Activated naive CD8-positive, alpha-beta T cell treated with anti-CD3 and anti-CD28 coated beads, Interleukin-2, amount 10 ng/mL, durations not matched to agents 7 days and 5 days (primary cell): ENCODE measurements at regions not wholly inside any gene's neighbourhood (a gene's known extent, or its start where the extent isn't known, plus 50 kb on each side); places are given as distances from the start of the nearest gene placed in this dataset.

Experiments used
- ATAC-seq: fragments of 150-1000 bp; cut with Tn5 transposase; one replicate; pipeline ENCODE4 v1.10.0; 2021; ENCODE audit warnings: low read depth, moderate library complexity
- POLR2A ChIA-PET: fragments of 350-600 bp; sonication (Branson Sonifier 250); formaldehyde crosslinking; loops from one replicate; lab custom pipeline; 2021; ENCODE audit warnings: antibody characterized with exemption; lab: Charles Lee
- DNase-seq: peaks from one replicate; pipeline ENCODE4 v3.0.0; 2021
- H3K27ac Mint-ChIP-seq: one replicate; pipeline ENCODE4 v1.8.0; 2022; ENCODE audit warnings: mild to moderate bottlenecking, mixed read lengths
- H3K27me3 Mint-ChIP-seq: one replicate; pipeline ENCODE4 v1.8.0; 2022; ENCODE audit warnings: mild to moderate bottlenecking, moderate library complexity, mixed read lengths
- H3K36me3 Mint-ChIP-seq: one replicate; pipeline ENCODE4 v1.8.0; 2021; ENCODE audit warnings: mild to moderate bottlenecking, mixed read lengths
- H3K4me1 Mint-ChIP-seq: one replicate; pipeline ENCODE4 v1.8.0; 2021; ENCODE audit warnings: mixed read lengths
- H3K4me3 Mint-ChIP-seq: one replicate; pipeline ENCODE4 v1.8.0; 2022; ENCODE audit warnings: mild to moderate bottlenecking, moderate library complexity, mixed read lengths
- H3K9me3 Mint-ChIP-seq: one replicate; pipeline ENCODE4 v1.8.0; 2021; ENCODE audit warnings: mixed read lengths

DNA sequence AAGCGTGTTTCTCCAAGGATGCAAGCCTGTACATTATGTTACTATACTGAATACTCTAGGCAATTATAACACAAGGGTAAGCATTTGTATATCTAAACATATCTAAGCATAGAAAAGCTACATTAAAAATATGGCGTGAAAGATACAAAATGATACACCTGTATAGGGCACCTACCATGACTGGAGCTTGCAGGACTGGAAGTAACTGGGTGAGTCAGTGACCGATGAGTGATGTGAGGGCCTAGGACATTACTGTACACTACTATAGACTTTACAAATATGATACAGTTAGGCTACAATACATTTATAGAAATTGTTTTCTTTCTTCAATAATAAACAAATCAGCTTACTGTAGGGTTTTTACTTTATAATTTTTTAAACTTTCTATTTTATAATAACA lies 1127.2 kb upstream of the LRRN3 start:
- H3K4me3 Mint-ChIP-seq, result no peak overlapping the region
- no peaks in the 10 kb centered on the region for H3K9me3 Mint-ChIP-seq
- no peaks in the 10 kb centered on the region for H3K36me3 Mint-ChIP-seq
- H3K27me3 Mint-ChIP-seq, result no peaks in the 10 kb centered on the region
- DNase-seq, result no peak
- no peak overlapping the region for H3K27ac Mint-ChIP-seq
- POLR2A ChIA-PET, result no interaction called here
- no peak for ATAC-seq
- H3K4me1 Mint-ChIP-seq, result no peaks in the 10 kb centered on the region

DNA sequence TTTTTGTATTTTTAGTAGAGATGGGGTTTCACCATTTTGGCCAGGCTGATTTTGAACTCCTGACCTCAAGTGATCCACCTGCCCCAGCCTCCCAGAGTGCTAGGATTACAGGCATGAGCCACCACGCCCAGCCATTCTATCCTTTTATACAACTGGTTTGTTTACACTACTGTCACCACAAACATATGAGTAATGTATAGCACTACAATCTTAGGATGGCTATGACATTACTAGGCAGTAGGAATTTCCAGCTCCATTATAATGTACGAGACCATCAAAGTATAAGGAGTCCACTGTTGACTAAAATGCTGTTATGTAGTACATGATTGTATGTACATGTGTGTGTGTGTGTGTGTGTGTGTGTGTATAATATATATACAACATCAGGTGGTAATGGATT lies 1126.1 kb upstream of the LRRN3 start:
- Mint-ChIP-seq H3K9me3 (no peaks in the 10 kb centered on the region), H3K27me3 (no peaks in the 10 kb centered on the region), H3K27ac (no peak overlapping the region), H3K4me3 (no peak overlapping the region), H3K36me3 (no peaks in the 10 kb centered on the region), H3K4me1 (no peaks in the 10 kb centered on the region)
- DNase-seq (no peak), ATAC-seq (no peak)
- POLR2A ChIA-PET, result no interaction called here

DNA sequence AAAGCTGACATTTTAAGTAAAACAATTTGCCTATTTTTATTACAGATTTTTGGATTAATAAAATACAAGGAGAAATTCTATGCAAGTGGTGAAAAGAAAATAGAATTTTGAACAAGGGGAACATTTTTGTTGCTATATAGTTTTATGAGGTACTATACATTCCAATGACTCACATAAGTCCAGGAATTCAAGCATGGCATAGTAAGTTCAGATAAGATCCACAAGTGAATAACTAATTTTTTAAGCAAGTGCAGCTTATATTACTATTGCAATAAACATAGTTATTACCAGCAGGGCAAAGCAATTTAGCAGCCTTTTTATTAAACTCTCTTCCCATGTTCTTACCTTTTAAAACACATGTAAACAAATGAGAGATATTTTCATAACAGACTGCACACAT lies 1123.5 kb upstream of the LRRN3 start:
- Mint-ChIP-seq H3K4me1 (no peaks in the 10 kb centered on the region), H3K9me3 (no peaks in the 10 kb centered on the region), H3K27me3 (no peaks in the 10 kb centered on the region), H3K27ac (no peak overlapping the region), H3K4me3 (no peak overlapping the region), H3K36me3 (no peaks in the 10 kb centered on the region)
- DNase-seq (no peak), ATAC-seq (no peak)
- POLR2A ChIA-PET, result no interaction called here

DNA sequence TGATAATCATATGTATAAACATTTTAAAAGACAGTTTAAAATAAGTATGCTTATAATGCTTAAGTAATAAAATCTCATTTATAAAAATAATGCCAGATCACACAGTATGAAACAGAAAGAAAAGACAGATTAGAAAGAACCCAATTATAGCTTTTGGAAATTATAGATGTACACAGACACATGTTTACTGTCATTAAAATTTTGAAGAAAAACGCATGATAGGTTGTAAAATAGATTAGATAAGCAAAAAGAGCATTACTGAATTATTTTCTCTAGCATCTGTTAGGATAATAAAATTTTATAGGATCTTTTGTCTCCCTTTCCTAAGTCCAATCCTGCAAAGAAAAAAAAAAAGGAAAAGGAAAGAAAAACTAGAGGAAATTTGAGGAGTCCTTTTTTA lies 1107.3 kb upstream of the LRRN3 start:
- DNase-seq, result no peak
- ATAC-seq, result no peak
- Mint-ChIP-seq H3K9me3 (peaks cover under 1% of the 10 kb centered on the region), H3K36me3 (no peaks in the 10 kb centered on the region), H3K4me1 (no peaks in the 10 kb centered on the region), H3K27me3 (no peaks in the 10 kb centered on the region), H3K4me3 (no peak overlapping the region), H3K27ac (no peak overlapping the region)
- POLR2A ChIA-PET, result no interaction called here

DNA sequence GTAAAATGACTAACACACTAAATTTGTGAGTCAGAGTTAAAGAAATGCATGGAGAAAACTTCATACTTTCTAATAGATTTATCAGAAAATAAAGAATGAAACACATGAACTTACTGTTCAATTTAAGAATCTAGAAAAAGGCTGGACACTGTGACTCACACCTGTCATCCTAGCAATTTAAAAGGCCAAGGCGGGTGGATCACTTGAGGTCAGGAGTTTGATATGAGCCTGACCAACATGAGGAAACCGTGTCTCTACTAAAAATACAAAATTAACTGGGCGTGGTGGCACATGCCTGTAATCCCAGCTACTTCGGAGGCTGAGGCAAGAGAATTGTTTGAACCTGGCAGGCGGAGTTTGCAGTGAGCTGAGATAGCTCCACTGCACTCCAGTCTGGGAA lies 1106.2 kb upstream of the LRRN3 start:
- Mint-ChIP-seq H3K4me3 (no peak overlapping the region), H3K36me3 (no peaks in the 10 kb centered on the region), H3K27ac (no peak overlapping the region), H3K27me3 (no peaks in the 10 kb centered on the region), H3K4me1 (no peaks in the 10 kb centered on the region), H3K9me3 (no peaks in the 10 kb centered on the region)
- POLR2A ChIA-PET, result no interaction called here
- ATAC-seq (no peak), DNase-seq (no peak)

DNA sequence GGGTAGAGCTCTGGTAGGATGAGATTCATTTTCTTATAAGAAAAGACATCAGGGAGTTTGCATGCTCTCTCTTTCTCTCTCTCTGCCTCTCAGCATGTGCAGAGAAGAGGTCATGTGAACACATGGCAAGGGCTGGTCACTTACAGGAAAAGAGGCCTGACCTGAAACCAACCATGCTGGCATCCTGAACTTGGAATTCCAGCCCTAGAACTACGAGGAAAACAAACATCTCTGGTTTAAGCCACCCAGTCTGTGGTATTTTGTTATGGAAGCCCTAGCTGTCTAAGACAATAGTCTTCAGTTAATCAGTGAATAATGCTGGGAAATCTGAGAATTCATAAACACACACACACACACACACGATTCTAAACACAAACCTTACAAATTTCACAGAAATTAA lies 1104.2 kb upstream of the LRRN3 start:
- H3K9me3 Mint-ChIP-seq, result no peaks in the 10 kb centered on the region
- no peak for ATAC-seq
- no peaks in the 10 kb centered on the region for H3K4me1 Mint-ChIP-seq

DNA sequence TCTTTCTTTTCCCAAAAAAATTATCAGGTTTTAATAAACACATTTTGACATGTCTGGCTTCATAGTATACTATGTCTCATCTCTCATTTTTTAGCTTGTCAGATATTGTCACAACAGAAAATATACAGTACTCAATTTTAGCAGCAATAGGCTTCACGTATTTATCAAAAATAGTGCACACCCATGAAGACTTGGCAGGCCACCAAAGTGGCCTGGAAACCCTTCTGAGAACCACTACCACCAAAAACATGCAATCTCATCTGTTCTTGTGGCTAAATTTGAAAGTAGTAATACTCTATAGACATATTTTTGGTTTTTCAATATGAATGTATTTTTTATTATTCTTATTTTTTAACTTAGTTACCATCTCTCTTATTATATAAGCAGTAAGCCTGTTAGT lies 1094.5 kb upstream of the LRRN3 start:
- H3K27ac Mint-ChIP-seq, result no peak overlapping the region
- H3K4me1 Mint-ChIP-seq, result no peaks in the 10 kb centered on the region
- H3K9me3 Mint-ChIP-seq, result peaks cover 3% of the 10 kb centered on the region
- DNase-seq, result no peak
- H3K36me3 Mint-ChIP-seq, result no peaks in the 10 kb centered on the region
- ATAC-seq, result no peak
- H3K4me3 Mint-ChIP-seq, result no peak overlapping the region
- H3K27me3 Mint-ChIP-seq, result no peaks in the 10 kb centered on the region
- POLR2A ChIA-PET, result no interaction called here

More for the DNA sequence above, 1104.2 kb upstream of the LRRN3 start:
- POLR2A ChIA-PET, result no interaction called here
- no peak for DNase-seq
- Mint-ChIP-seq H3K27ac (no peak overlapping the region), H3K36me3 (no peaks in the 10 kb centered on the region), H3K4me3 (no peak overlapping the region), H3K27me3 (no peaks in the 10 kb centered on the region)

DNA sequence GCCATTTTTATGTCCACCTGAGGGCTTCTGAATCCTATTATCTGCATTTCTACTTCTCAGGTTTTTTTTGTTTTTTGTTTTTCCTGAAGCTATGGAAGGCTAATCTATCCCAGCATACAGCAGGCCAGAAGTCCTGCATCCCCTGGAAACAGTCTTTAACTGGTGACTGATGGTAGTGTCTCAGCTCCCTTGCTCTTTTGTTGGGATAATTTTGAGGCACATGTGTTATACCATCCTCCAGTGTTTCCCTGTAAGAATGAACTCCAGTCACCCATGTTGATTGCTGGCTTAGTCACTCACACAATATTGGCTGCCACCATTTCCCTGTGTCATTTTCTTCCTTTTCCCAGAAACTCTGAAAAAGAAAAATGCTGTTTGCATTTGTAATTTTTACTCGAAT lies 1094.0 kb upstream of the LRRN3 start:
- no peaks in the 10 kb centered on the region for H3K27me3 Mint-ChIP-seq
- H3K9me3 Mint-ChIP-seq, result peaks cover 3% of the 10 kb centered on the region
- ATAC-seq (no peak), DNase-seq (no peak)
- no peaks in the 10 kb centered on the region for H3K36me3 Mint-ChIP-seq
- H3K4me3 Mint-ChIP-seq, result no peak overlapping the region
- no peak overlapping the region for H3K27ac Mint-ChIP-seq
- no peaks in the 10 kb centered on the region for H3K4me1 Mint-ChIP-seq
- POLR2A ChIA-PET, result no interaction called here

DNA sequence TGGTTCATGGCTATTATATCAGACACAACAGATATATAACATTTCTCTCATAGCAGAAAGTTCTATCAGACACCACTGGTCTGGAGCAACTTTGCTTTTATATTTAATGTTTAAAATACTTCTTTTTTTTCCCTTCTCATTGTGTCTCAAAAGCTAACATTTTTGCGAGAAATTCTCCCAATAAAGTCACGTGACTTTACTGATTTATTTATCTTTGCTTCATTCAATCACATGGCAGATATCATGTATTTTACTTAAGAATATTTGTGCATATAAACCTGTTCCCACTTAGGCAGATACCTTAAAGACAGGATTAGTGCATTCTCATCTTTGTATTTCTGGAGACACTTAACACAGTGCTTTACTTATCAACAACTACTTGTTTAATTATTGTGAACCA lies 1093.1 kb upstream of the LRRN3 start:
- ATAC-seq (no peak), DNase-seq (no peak)
- Mint-ChIP-seq H3K4me3 (no peak overlapping the region), H3K27ac (no peak overlapping the region), H3K27me3 (no peaks in the 10 kb centered on the region), H3K4me1 (no peaks in the 10 kb centered on the region), H3K36me3 (no peaks in the 10 kb centered on the region), H3K9me3 (peaks cover 3% of the 10 kb centered on the region)
- POLR2A ChIA-PET, result no interaction called here

DNA sequence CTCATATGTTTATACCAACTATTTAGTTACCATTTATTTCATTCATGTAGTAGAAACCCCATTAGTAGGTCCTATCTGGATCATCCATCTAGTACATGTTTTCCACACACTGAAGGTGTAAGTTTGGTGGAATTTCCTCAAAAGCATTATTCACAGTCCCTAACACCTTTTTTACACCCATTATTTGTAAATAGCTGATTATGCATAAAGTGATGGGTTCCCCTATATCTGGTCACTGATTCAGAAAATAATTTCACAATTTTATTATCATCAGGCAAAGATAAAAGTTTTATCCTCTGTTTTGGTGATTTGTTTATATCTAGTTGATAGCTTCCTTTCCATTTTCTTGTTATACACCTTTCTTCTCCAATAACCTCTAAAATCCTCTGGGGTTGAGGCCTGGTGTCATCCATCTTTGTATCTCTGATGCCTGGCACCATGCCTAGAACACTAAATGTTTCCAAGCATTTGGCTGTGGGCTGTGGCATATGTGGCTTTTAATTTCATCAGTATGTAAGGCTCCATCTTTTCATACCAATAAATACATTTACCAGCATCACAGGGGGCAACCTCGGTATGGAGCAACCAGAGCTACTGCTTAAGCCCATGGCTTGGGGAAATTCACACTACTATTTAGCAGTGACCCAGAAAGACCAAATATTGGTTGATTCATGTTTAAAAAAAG lies 1089.5 kb upstream of the LRRN3 start:
- ATAC-seq, result no peak
- no peaks in the 10 kb centered on the region for H3K9me3 Mint-ChIP-seq
- no peaks in the 10 kb centered on the region for H3K36me3 Mint-ChIP-seq

DNA sequence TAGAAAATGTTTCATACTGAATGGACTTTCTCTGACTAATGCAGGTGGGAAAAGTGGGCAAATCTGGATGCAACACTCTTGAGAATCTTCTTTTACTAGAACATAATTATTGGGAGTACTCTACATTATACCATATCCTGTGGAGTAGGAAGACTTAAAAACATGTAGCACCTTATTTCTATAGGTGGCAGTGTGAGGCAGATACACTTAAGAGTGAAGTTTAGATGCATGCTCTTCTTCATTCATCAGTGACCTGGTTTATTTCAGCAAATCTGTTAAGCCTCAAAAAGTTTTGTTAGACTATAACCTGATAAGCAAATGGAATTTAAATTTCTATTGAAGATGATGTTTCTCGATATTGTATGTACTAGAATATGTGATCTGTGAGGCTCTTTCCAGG lies 1087.1 kb upstream of the LRRN3 start:
- Mint-ChIP-seq H3K4me3 (no peak overlapping the region), H3K36me3 (no peaks in the 10 kb centered on the region), H3K9me3 (no peaks in the 10 kb centered on the region), H3K4me1 (no peaks in the 10 kb centered on the region), H3K27me3 (no peaks in the 10 kb centered on the region), H3K27ac (no peak overlapping the region)
- no peak for ATAC-seq
- POLR2A ChIA-PET, result no interaction called here
- no peak for DNase-seq

More for the DNA sequence above, 1089.5 kb upstream of the LRRN3 start:
- POLR2A ChIA-PET, result no interaction called here
- no peaks in the 10 kb centered on the region for H3K27me3 Mint-ChIP-seq
- H3K4me1 Mint-ChIP-seq, result no peaks in the 10 kb centered on the region
- no peak for DNase-seq
- no peak overlapping the region for H3K27ac Mint-ChIP-seq
- H3K4me3 Mint-ChIP-seq, result no peak overlapping the region

DNA sequence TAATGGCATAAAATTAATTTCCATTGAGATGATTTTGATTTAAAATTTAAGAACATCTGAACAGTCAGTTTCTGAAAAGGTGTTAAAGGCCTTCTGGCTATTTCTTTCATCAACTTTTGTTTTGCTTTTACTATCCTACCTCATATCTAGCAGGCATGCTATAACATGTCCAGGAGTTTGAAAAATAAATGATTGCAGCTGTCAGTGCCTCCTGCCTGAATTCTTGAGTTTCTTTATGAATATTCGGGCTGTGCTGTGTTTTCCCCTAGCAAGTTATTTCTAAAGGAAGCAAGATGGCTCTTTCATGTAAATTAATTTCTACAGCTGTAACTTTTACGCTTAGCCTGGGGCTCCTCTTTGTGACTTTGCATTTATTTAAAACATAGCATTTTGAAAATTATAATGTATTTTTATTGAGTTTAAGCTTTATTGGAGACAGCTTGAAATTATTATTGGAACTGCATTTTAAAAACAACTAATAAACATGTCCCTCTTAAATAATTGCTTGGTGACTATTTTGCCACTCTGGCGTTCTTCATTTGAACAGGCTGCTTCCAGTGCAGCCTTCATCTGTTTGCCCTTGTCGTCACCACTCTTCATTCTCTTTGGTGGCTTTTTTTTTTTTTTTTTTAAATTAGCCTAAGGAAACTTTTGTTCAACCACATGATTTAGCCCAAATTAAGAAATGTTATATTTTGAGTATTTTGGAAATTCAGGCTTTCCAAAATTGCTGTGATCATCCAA lies 1083.4 kb upstream of the LRRN3 start:
- no peaks in the 10 kb centered on the region for H3K36me3 Mint-ChIP-seq
- H3K27me3 Mint-ChIP-seq, result no peaks in the 10 kb centered on the region
- no peak overlapping the region for H3K4me3 Mint-ChIP-seq
- ATAC-seq (no peak), DNase-seq (no peak)
- no peaks in the 10 kb centered on the region for H3K9me3 Mint-ChIP-seq
- H3K27ac Mint-ChIP-seq, result no peak overlapping the region
- H3K4me1 Mint-ChIP-seq, result no peaks in the 10 kb centered on the region
- POLR2A ChIA-PET, result no interaction called here

DNA sequence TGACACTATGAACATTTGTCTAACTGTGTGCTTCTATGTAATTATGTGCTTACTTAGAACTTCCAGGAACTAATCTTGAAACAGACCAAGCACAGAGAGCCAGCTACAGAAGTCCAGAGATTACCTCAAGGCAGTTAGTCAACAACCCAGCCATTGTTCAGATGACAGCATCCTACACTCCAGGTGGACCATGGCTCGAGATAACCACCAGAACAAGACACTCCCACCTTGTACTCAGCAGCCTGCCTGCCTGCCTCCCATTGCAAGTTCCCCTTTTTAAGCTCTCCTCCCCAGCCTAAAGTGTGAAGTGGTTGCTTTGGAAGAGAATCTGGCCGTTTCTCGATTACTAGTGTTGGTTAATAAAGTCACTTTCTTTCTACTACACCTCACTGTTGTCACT lies 1080.6 kb upstream of the LRRN3 start:
- DNase-seq, result no peak
- H3K27ac Mint-ChIP-seq, result no peak overlapping the region
- H3K4me1 Mint-ChIP-seq, result no peaks in the 10 kb centered on the region
- H3K36me3 Mint-ChIP-seq, result no peaks in the 10 kb centered on the region
- POLR2A ChIA-PET, result no interaction called here
- H3K27me3 Mint-ChIP-seq, result peaks cover 2% of the 10 kb centered on the region
- H3K4me3 Mint-ChIP-seq, result no peak overlapping the region
- ATAC-seq, result no peak
- H3K9me3 Mint-ChIP-seq, result no peaks in the 10 kb centered on the region

DNA sequence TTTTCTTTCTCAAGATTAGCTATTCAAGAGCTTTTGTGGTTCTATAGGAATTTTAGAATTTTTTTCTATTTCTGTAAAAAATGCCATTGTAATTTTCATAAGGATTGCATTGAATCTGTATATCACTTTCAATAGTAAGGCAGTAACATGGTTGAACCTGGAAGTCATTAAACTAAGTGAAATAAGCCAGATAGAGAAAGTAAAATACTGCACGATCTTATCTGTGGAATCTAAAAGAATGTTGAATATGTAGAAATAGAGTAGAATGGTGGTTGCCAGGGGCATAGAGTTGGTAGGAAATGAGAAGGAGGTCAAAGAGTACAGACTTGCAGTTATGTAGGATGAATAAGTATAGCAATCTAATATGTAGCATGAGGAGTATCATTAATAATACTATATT lies 1073.5 kb upstream of the LRRN3 start:
- no peaks in the 10 kb centered on the region for H3K9me3 Mint-ChIP-seq
- H3K4me1 Mint-ChIP-seq, result no peaks in the 10 kb centered on the region
- no peak overlapping the region for H3K4me3 Mint-ChIP-seq
- DNase-seq (no peak), ATAC-seq (no peak)
- no peak overlapping the region for H3K27ac Mint-ChIP-seq
- H3K36me3 Mint-ChIP-seq, result no peaks in the 10 kb centered on the region
- POLR2A ChIA-PET, result no interaction called here
- peaks cover 8% of the 10 kb centered on the region for H3K27me3 Mint-ChIP-seq
